ENCODE measurements at regions not wholly inside any gene's neighbourhood (a gene's known extent, or its start where the extent isn't known, plus 50 kb on each side); places are given as distances from the start of the nearest gene placed in this dataset.

GRCh38 chr18:45339810-45340550 lies 275.3 kb upstream of the SLC14A2 start:
- CTCF ChIA-PET = no interaction called here
- dilution Hi-C loops (cut with MboI; ENCODE audit: extremely low pct_ligation_motif_present, low sequenced_read_pairs) = no loop called here

GRCh38 chr18:45340884-45341283 lies 274.4 kb upstream of the SLC14A2 start:
- intact Hi-C loops (cut with micrococcal nuclease) = no loop called here
- Histone ChIP-seq H3K27me3 (ENCODE audit: control insufficient read depth in 2 of 2, insufficient read depth in 2 of 2, low read length in 2 of 2) (no peaks in the 10 kb centered on the region), H3K9me3 (replicated peaks; ENCODE audit: control insufficient read depth, insufficient read depth, low read length) (no peaks in the 10 kb centered on the region), H2AFZ (ENCODE audit: low read depth, low read length) (no peak overlapping the region), H3K4me3 (replicated peaks in 1 of 3; ENCODE audit: insufficient read depth in 1 of 3, low read depth in 1 of 3, low read length in 3 of 3) (no peak overlapping the region), H3K79me2 (ENCODE audit: control insufficient read depth, insufficient read depth, low read length) (no peaks in the 10 kb centered on the region), H3K9ac (replicated peaks; ENCODE audit: extremely low read depth, insufficient read depth, low read length) (no peak overlapping the region), H3K27ac (ENCODE audit: insufficient read depth, low read depth, low read length) (no peak overlapping the region), H3K36me3 (ENCODE audit: control insufficient read depth in 2 of 2, extremely low read depth in 1 of 2, insufficient read depth in 2 of 2, low read length in 2 of 2) (no peaks in the 10 kb centered on the region), H4K20me1 (replicated peaks; ENCODE audit: control insufficient read depth, extremely low read depth, insufficient read depth, low read length) (no peaks in the 10 kb centered on the region), H3K9me1 (replicated peaks; ENCODE audit: control insufficient read depth, extremely low read depth, insufficient read depth, low read length) (no peaks in the 10 kb centered on the region), H3K4me2 (ENCODE audit: insufficient read depth, low read length) (no peak overlapping the region), H3K4me1 (ENCODE audit: control insufficient read depth, extremely low read depth, insufficient read depth, low read length) (no peaks in the 10 kb centered on the region)
- TF ChIP-seq GATA2 (IDR thresholded peaks at IDR 0.05; ENCODE audit: insufficient read depth, insufficient read length, low read depth, low read length) (no peak), POLR2AphosphoS5 (IDR thresholded peaks at IDR 0.05; ENCODE audit: insufficient read depth, low read depth, low read length) (no peak)
- BruUV-seq (replicated peaks) = no TSS peak
- DNase-seq (ENCODE audit: low read depth, low spot score) (no peak), FAIRE-seq (no peak)
- ChIA-PET POLR2A (no interaction called here), CTCF (no interaction called here)
- dilution Hi-C loops (cut with MboI; ENCODE audit: extremely low pct_ligation_motif_present, low sequenced_read_pairs) = no loop called here

More at GRCh38 chr18:45339810-45340550, 275.3 kb upstream of the SLC14A2 start:
- no peak for TF ChIP-seq POLR2AphosphoS5 (IDR thresholded peaks at IDR 0.05; ENCODE audit: insufficient read depth, low read depth, low read length)
- TF ChIP-seq JUN (IDR thresholded peaks at IDR 0.05; ENCODE audit: borderline replicate concordance, insufficient read depth, insufficient read length, low read depth) = peak; percentile 16
- no peak for TF ChIP-seq POLR2A (IDR thresholded peaks at IDR 0.05; ENCODE audit: low read depth, low read length)
- no peaks in the 10 kb centered on the region for H3K4me1 ChIP-seq (ENCODE audit: control insufficient read depth, extremely low read depth, insufficient read depth, low read length)
- H3K9me3 ChIP-seq (replicated peaks; ENCODE audit: control insufficient read depth, insufficient read depth, low read length) = no peaks in the 10 kb centered on the region
- no peak overlapping the region for H3K27ac ChIP-seq (ENCODE audit: insufficient read depth, low read depth, low read length)
- no peak overlapping the region for H3K4me3 ChIP-seq (replicated peaks in 1 of 3; ENCODE audit: insufficient read depth in 1 of 3, low read depth in 1 of 3, low read length in 3 of 3)
- no peaks in the 10 kb centered on the region for H3K27me3 ChIP-seq (ENCODE audit: control insufficient read depth in 2 of 2, insufficient read depth in 2 of 2, low read length in 2 of 2)
- DNase-seq (ENCODE audit: low read depth, low spot score) (no peak), FAIRE-seq (no peak)
- intact Hi-C loops (cut with micrococcal nuclease) = no loop called here
- no peak overlapping the region for H3K9ac ChIP-seq (replicated peaks; ENCODE audit: extremely low read depth, insufficient read depth, low read length)
- BruUV-seq (replicated peaks) = no TSS peak
- H2AFZ ChIP-seq (ENCODE audit: low read depth, low read length) = no peak overlapping the region
- no peaks in the 10 kb centered on the region for H3K9me1 ChIP-seq (replicated peaks; ENCODE audit: control insufficient read depth, extremely low read depth, insufficient read depth, low read length)
- H3K79me2 ChIP-seq (ENCODE audit: control insufficient read depth, insufficient read depth, low read length) = no peaks in the 10 kb centered on the region
- no peaks in the 10 kb centered on the region for H3K36me3 ChIP-seq (ENCODE audit: control insufficient read depth in 2 of 2, extremely low read depth in 1 of 2, insufficient read depth in 2 of 2, low read length in 2 of 2)
- no peak overlapping the region for H3K4me2 ChIP-seq (ENCODE audit: insufficient read depth, low read length)
- POLR2A ChIA-PET = no interaction called here
- H4K20me1 ChIP-seq (replicated peaks; ENCODE audit: control insufficient read depth, extremely low read depth, insufficient read depth, low read length) = no peaks in the 10 kb centered on the region

Data from endothelial cell of umbilical vein (primary cell).